ENCODE measurements at regions not wholly inside any gene's neighbourhood (a gene's known extent, or its start where the extent isn't known, plus 50 kb on each side); places are given as distances from the start of the nearest gene placed in this dataset.

GRCh38 chr9:129282731-129283211, 104.7 kb upstream of the IER5L start:
- Mint-ChIP-seq H3K36me3 (ENCODE audit: insufficient read depth, unreplicated experiment) (peaks cover 6% of the 10 kb centered on the region), H3K27me3 (ENCODE audit: insufficient read depth, unreplicated experiment) (no peaks in the 10 kb centered on the region), H3K4me3 (ENCODE audit: unreplicated experiment) (no peak overlapping the region), H3K9me3 (ENCODE audit: unreplicated experiment) (no peaks in the 10 kb centered on the region), H3K4me1 (ENCODE audit: insufficient read depth, unreplicated experiment) (peaks cover 8% of the 10 kb centered on the region), H3K27ac (ENCODE audit: low read depth, unreplicated experiment) (no peak overlapping the region)
- ChIA-PET CTCF (no interaction called here), POLR2A (no interaction called here)
- TF ChIP-seq, protein P1, sequence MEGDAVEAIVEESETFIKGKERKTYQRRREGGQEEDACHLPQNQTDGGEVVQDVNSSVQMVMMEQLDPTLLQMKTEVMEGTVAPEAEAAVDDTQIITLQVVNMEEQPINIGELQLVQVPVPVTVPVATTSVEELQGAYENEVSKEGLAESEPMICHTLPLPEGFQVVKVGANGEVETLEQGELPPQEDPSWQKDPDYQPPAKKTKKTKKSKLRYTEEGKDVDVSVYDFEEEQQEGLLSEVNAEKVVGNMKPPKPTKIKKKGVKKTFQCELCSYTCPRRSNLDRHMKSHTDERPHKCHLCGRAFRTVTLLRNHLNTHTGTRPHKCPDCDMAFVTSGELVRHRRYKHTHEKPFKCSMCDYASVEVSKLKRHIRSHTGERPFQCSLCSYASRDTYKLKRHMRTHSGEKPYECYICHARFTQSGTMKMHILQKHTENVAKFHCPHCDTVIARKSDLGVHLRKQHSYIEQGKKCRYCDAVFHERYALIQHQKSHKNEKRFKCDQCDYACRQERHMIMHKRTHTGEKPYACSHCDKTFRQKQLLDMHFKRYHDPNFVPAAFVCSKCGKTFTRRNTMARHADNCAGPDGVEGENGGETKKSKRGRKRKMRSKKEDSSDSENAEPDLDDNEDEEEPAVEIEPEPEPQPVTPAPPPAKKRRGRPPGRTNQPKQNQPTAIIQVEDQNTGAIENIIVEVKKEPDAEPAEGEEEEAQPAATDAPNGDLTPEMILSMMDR (IDR thresholded peaks at IDR 0.05; ENCODE audit: unreplicated experiment) = no peak
- intact Hi-C loops (cut with micrococcal nuclease) = no loop called here
- DNase-seq (ENCODE audit: unreplicated experiment) = no peak
- no TSS peak for BruUV-seq (replicated peaks)

DNA sequence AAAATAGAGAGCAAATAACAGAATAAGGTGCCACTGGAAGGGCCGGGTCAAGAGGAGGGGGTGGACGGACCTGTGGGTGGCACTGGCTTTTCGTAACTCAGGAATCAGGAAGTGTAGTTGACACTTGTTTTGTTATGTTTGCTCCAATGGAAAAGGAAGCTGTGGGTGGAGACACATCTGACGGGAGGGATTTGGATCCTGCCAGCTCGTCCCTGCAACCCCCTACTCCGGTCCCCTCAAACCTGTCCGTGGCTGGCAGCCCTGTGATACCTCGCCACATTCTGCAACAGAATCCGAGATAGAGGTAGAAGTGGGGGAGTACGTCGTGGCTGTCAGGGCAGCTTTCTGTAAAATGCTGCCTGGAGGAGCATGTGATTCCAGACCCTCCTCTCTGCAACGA, 104.2 kb upstream of the IER5L start:
- CTCF ChIA-PET = no interaction called here
- no TSS peak for BruUV-seq (replicated peaks)

DNA sequence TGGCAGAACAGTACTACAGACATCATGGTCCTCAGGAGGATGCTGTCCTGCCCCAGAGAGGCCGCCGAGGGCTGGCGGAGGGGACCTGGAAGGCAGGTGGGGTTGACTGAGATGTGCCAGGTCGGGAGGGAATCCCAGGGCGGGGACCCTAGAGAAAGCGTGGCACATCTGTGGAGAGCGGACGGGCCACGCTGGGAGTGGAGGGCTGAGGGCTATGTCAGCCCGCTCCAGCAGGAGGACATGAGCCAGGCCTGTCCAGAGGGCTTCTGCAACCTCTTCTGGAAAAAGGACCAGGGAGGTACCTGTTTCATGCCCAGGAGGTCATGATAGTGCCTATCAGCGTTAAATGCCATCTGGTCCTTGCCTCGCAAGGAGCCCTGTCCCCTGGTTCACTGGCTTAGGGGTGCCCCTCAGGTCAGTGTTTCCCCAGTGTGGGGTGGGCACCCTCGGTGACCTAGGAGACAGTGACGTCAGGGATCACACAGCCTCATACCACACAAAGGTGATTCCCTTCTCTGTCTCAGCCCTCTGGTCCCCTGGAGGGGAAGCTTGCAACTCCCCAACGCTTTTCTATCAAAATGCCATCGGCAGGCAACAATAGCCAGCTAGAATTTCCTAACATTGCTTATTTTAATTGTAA, 103.6 kb upstream of the IER5L start:
- no peaks in the 10 kb centered on the region for H3K27me3 Mint-ChIP-seq (ENCODE audit: insufficient read depth, unreplicated experiment)
- no peak overlapping the region for H3K27ac Mint-ChIP-seq (ENCODE audit: low read depth, unreplicated experiment)
- H3K36me3 Mint-ChIP-seq (ENCODE audit: insufficient read depth, unreplicated experiment) = peaks cover 11% of the 10 kb centered on the region
- no TSS peak for BruUV-seq (replicated peaks)
- H3K4me3 Mint-ChIP-seq (ENCODE audit: unreplicated experiment) = no peak overlapping the region
- POLR2A ChIA-PET = no interaction called here
- no peaks in the 10 kb centered on the region for H3K9me3 Mint-ChIP-seq (ENCODE audit: unreplicated experiment)
- CTCF ChIA-PET = no interaction called here
- intact Hi-C loops (cut with micrococcal nuclease) = no loop called here
- TF ChIP-seq, protein P1 (IDR thresholded peaks at IDR 0.05; ENCODE audit: unreplicated experiment) = no peak
- DNase-seq (ENCODE audit: unreplicated experiment) = no peak
- peaks cover 16% of the 10 kb centered on the region for H3K4me1 Mint-ChIP-seq (ENCODE audit: insufficient read depth, unreplicated experiment)

More for the DNA sequence above, 104.2 kb upstream of the IER5L start:
- H3K27me3 Mint-ChIP-seq (ENCODE audit: insufficient read depth, unreplicated experiment) = no peaks in the 10 kb centered on the region
- H3K36me3 Mint-ChIP-seq (ENCODE audit: insufficient read depth, unreplicated experiment) = peaks cover 6% of the 10 kb centered on the region
- peaks cover 10% of the 10 kb centered on the region for H3K4me1 Mint-ChIP-seq (ENCODE audit: insufficient read depth, unreplicated experiment)
- TF ChIP-seq, protein P1 (IDR thresholded peaks at IDR 0.05; ENCODE audit: unreplicated experiment) = no peak
- H3K4me3 Mint-ChIP-seq (ENCODE audit: unreplicated experiment) = no peak overlapping the region
- intact Hi-C loops (cut with micrococcal nuclease) = no loop called here
- no peak overlapping the region for H3K27ac Mint-ChIP-seq (ENCODE audit: low read depth, unreplicated experiment)
- POLR2A ChIA-PET = no interaction called here
- no peak for DNase-seq (ENCODE audit: unreplicated experiment)
- no peaks in the 10 kb centered on the region for H3K9me3 Mint-ChIP-seq (ENCODE audit: unreplicated experiment)

GRCh38 chr9:129280623-129281271, 102.7 kb upstream of the IER5L start:
- TF ChIP-seq, protein P1 (IDR thresholded peaks at IDR 0.05; ENCODE audit: unreplicated experiment) = no peak
- POLR2A ChIA-PET = no interaction called here

More at GRCh38 chr9:129280623-129281271, 102.7 kb upstream of the IER5L start:
- H3K36me3 Mint-ChIP-seq (ENCODE audit: insufficient read depth, unreplicated experiment) = peaks cover 12% of the 10 kb centered on the region
- no peaks in the 10 kb centered on the region for H3K27me3 Mint-ChIP-seq (ENCODE audit: insufficient read depth, unreplicated experiment)
- DNase-seq (ENCODE audit: unreplicated experiment) = no peak
- intact Hi-C loops (cut with micrococcal nuclease) = no loop called here
- CTCF ChIA-PET = interaction anchor here (0.6 kb wide), 1 partner anchor 244 kb away, joined by 4 read pairs; no protein-coding TSS in a partner anchor
- BruUV-seq (replicated peaks) = no TSS peak
- H3K27ac Mint-ChIP-seq (ENCODE audit: low read depth, unreplicated experiment) = no peak overlapping the region
- no peaks in the 10 kb centered on the region for H3K9me3 Mint-ChIP-seq (ENCODE audit: unreplicated experiment)
- H3K4me1 Mint-ChIP-seq (ENCODE audit: insufficient read depth, unreplicated experiment) = peaks cover 25% of the 10 kb centered on the region
- no peak overlapping the region for H3K4me3 Mint-ChIP-seq (ENCODE audit: unreplicated experiment)

Measured in MCF 10A (cell line).